ENCODE measurements at regions not wholly inside any gene's neighbourhood (a gene's known extent, or its start where the extent isn't known, plus 50 kb on each side); places are given as distances from the start of the nearest gene placed in this dataset.
"Not testable (repeated sequence)": the region's sequence is repeated elsewhere in the genome, so short reads cannot be mapped to it uniquely, and the experiment has no call there.

GRCh38 chr9:22650145-22650544, 203.5 kb downstream of the DMRTA1 start:
- DNase-seq (ENCODE audit: low read depth) = no peak

GRCh38 chr9:22650946-22651345, 204.3 kb downstream of the DMRTA1 start:
- DNase-seq (ENCODE audit: low read depth) = no peak

- DNase-seq (ENCODE audit: low read depth) = no peak
These were observed 208.2 kb downstream of the DMRTA1 start for GRCh38 chr9:22654833-22655232.

- no peak for DNase-seq (ENCODE audit: low read depth)
These were observed 211.1 kb downstream of the DMRTA1 start for GRCh38 chr9:22657713-22658112.

GRCh38 chr9:22658484-22658883, 211.9 kb downstream of the DMRTA1 start:
- not testable (repeated sequence) for DNase-seq (ENCODE audit: low read depth)

DNA sequence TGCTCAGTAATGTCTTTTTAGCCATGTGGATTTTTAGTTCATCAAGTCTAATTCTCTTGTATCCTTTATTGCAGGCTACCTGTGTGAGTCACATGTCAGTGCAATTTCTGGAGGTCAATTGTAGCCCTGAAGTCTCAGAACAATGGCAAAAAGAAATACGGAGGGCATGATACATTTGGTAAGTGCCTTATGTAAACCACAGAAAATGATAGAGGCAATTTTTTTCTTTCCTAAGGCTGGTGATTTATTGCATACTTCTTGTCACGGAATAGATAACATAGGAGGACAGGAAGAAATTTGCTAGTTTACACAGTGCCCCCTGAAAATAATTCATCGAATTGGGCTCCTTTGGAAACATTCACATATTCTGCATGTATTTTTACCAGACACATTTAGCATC, 235.9 kb downstream of the DMRTA1 start:
- peak; percentile 46 for DNase-seq (ENCODE audit: low read depth)

GRCh38 chr9:22682961-22683699, 236.5 kb downstream of the DMRTA1 start:
- peak; percentile 86 for DNase-seq (ENCODE audit: low read depth)

DNA sequence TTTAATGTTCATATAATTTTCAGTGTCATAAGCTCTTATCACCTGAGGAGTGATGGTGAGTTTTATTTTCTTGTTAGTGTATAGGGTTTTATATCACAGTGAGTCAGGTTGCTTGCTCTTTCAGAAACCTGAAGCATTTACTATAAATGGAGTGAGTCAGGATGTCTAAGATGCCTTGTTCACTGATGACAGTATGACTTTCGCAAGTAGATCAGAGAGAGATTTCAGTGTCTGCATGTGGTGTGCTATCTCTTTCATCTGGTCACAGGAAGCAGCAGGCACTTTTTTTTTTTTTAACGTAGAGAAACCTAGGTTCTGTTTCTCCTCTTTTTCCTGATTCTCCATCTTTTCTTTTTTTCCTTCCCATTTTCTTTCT, 237.1 kb downstream of the DMRTA1 start:
- DNase-seq (ENCODE audit: low read depth) = peak; percentile 93

GRCh38 chr9:22693156-22693555, 246.5 kb downstream of the DMRTA1 start:
- DNase-seq (ENCODE audit: low read depth) = peak; percentile 3

DNA sequence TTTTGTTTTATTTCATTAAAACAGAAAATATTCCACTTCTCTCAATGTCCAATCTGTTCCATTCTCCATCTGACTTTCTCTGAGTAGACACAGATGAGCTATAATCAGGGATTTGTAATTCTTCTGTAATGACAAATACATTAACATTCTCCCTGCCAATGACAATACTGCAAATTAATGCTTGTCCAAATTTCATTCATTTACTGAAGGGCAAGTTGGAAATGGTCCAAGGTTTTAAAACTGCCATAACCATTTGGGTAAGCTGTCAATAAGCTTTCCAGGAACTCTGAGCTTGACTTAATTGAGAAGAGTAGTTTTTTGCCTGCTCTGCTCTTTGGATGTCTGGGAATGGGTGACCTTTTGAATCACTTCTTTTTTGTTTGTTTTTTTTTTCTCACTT, 253.5 kb downstream of the DMRTA1 start:
- DNase-seq (ENCODE audit: low read depth) = no peak

DNA sequence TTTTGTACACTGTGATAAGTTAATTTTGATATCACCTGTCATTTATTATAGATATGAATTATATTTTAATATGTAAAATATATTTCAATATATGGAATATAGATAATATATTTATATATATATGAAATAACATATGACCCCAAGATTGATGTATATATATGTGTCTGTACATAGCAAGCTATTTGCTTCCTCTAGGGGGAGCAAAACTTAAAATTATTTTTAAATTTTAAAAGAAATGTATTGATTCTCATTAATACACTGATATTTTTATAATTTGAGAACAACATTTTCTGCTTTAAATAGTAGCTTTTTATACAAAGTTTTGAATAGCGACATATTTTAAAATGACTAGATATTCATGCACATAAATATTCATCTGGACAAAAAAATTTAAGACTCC, 272.0 kb downstream of the DMRTA1 start:
- DNase-seq (ENCODE audit: low read depth) = no peak

DNA sequence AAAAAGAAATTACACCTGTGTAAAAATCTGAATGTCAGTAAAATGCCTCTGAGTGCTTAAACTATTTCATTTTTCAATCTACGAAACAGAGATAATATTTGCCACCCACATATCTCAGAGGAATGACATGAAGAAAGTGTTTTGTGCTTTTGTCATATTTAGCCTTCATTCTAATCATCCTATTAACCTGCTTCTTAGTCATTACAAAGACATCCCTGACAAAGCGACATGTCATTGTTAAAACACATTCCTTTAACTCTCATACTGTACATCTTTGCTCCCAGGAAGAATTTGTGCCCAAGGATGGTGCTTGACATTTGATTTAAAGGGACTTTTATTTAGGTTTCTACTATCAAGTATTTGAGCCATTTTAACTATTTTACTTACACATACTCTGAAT, 275.9 kb downstream of the DMRTA1 start:
- DNase-seq (ENCODE audit: low read depth) = peak; percentile 40

GRCh38 chr9:22731786-22732185, 285.2 kb downstream of the DMRTA1 start:
- DNase-seq (ENCODE audit: low read depth) = peak; percentile 1

- no peak for DNase-seq (ENCODE audit: low read depth)
These were observed 293.1 kb downstream of the DMRTA1 start for GRCh38 chr9:22739712-22740111.

- no peak for DNase-seq (ENCODE audit: low read depth)
These were observed 294.2 kb downstream of the DMRTA1 start for GRCh38 chr9:22740781-22741180.

- no peak for DNase-seq (ENCODE audit: low read depth)
These were observed 295.8 kb downstream of the DMRTA1 start for GRCh38 chr9:22742401-22742800.

DNA sequence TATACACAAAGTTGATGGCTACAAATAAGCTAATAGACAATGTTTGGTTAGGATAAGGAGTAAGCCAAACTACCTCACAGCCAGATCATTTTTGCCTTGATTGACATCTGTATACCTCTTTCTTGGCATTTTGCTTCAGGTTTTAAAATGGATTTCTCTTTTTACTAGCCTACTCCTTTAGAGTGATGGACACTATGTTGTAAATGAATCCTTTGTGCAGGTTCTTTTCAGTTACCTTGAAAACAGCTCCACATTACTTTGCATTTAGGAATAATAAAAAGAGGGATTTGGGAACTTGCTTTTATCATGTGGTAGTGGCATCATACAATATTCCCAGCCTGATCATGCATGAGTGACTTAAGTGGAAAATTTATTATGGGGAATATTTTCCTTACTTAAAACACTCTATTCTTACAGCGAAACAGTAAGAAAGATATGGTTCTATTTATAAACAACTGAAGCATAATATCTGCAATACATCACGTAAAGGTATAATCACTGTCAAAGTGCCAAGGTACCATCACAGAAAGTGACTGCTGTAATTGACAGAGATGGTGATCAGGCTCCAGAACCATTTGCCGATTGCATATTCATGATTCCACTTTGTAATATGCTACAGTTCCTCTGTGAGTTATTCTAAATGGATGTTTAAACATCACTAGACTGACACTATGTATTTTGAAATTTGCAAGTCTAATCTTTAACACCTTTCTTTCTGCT, 327.0 kb downstream of the DMRTA1 start:
- no peak for DNase-seq (ENCODE audit: low read depth)

DNA sequence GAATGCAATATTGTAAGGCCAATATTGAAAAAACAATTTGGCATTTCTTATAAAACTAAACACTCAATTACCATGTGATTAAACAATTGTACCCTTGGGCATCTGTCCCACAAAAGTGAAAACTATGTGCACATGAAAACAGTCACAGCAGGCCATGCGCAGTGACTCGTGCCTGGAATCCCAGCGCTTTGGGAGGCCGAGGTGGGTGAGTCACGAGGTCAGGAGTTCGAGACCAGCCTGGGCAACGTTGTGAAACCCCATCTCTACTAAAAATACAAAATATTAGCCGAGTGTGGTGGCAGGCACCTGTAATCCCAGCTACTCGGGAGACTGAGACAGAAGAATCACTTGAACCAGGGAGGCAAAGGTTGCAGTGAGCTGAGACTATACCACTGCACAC, 343.7 kb downstream of the DMRTA1 start:
- peak; percentile 49 for DNase-seq (ENCODE audit: low read depth)

DNA sequence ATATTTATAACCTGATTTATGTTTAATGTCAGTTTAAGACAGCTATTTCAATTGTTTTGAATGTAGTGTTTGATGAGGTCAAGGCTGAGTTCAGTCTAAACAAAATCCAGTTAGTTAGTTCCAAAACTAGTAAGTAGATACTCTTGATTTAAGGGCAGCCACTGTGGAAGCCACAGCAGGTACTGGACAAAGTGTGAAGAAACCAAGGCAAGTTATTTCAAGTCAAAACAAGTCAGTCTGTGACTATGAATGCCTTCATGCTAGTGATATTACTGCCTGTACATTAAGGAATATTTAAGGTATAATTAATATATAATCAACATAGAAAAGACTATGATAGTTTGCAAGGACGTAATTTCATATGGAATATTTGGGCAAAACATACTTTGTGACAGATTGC, 362.3 kb downstream of the DMRTA1 start:
- DNase-seq (ENCODE audit: low read depth) = no peak

DNA sequence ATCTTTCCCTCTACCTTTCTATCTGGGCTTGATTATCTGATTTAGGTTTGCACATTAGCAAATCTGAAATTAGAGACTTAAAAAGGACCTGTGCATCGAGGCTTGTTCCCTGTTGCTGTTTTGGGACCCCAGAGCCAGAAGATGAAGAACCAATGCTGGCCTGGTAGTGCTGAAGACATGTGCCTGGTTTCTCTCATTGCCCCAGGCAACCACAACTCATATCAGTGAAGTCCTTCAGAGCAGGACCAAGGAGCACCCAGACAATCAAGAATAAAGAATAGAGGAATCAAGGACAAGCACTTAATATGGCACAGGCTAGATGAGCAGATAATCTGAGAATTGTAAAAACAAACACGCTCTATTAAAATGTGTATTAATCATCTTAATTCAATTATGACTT, 362.7 kb downstream of the DMRTA1 start:
- no peak for DNase-seq (ENCODE audit: low read depth)

- peak; percentile 37 for DNase-seq (ENCODE audit: low read depth)
These were observed 366.9 kb downstream of the DMRTA1 start for GRCh38 chr9:22813529-22813928.

- no peak for DNase-seq (ENCODE audit: low read depth)
These were observed 368.6 kb downstream of the DMRTA1 start for GRCh38 chr9:22815246-22815645.

- DNase-seq (ENCODE audit: low read depth) = peak; percentile 80
These were observed 370.6 kb downstream of the DMRTA1 start for GRCh38 chr9:22817181-22817580.

Data from HT1080 (cell line).